Uterus (tissue), 3 donors: ENCODE measurements at regions not wholly inside any gene's neighbourhood (a gene's known extent, or its start where the extent isn't known, plus 50 kb on each side); places are given as distances from the start of the nearest gene placed in this dataset.

Experiments
- DNase-seq, 2 donors: peaks; one replicate each; pipeline ENCODE4 v3.0.0-alpha.2; 2019 to 2020
- H3K27ac ChIP-seq, 2 donors: fragments of 200-600 bp; sonication (generic); 1 replicate in 1 of 2; 2 replicates in 1 of 2; pipeline ENCODE4 v1.5.1; 2016 to 2018
- H3K27me3 ChIP-seq, 2 donors: fragments of 200-600 bp; sonication (generic); one replicate each; pipeline ENCODE4 v1.5.1; 2018 to 2019; ENCODE audit warnings: control low read depth in 1 of 2
- H3K36me3 ChIP-seq, 2 donors: fragments of 200-600 bp; sonication (generic); one replicate each; pipeline ENCODE4 v1.5.1; 2019; ENCODE audit warnings: control low read depth in 1 of 2
- H3K4me1 ChIP-seq, 2 donors: fragments of 200-600 bp; sonication (generic); one replicate each; pipeline ENCODE4 v1.5.1; 2018 to 2019; ENCODE audit warnings: control low read depth in 1 of 2
- H3K4me3 ChIP-seq, 2 donors: fragments of 200-600 bp; sonication (generic); 1 replicate in 1 of 2; 2 replicates in 1 of 2; pipeline ENCODE4 v1.5.1; 2018 to 2019; ENCODE audit warnings: mild to moderate bottlenecking in 1 of 2
- H3K9me3 ChIP-seq, 2 donors: fragments of 200-600 bp; sonication (generic); one replicate each; pipeline ENCODE4 v1.5.1; 2019; ENCODE audit warnings: control low read depth in 1 of 2
- CTCF ChIP-seq, 4 experiments: fragments of 200-600 bp in 2 of 4; fragments of 450-650 bp in 2 of 4; sonication (generic) in 2 of 4; IDR thresholded peaks; one replicate each; pipeline ENCODE4 v1.5.1; 2016 to 2019; ENCODE audit warnings: antibody characterized with exemption in 4 of 4, mild to moderate bottlenecking in 2 of 4, moderate library complexity in 1 of 4
- POLR2A ChIP-seq, 2 donors: fragments of 450-650 bp; IDR thresholded peaks; one replicate each; pipeline ENCODE4 v1.6.1; 2016; ENCODE audit warnings: antibody characterized with exemption in 2 of 2, mild to moderate bottlenecking in 1 of 2, moderate library complexity in 1 of 2
- intact Hi-C: fragments of 100-400 bp; cut with DNase I; formaldehyde crosslinking; loops from one replicate; pipeline ENCODE4 v1.15.1; 2023; ENCODE audit warnings: low total_unique reads
- donor health status: DM: yes; HTN: yes; CAD: no.

GRCh38 chr5:28012538-28012937 is 974.2 kb upstream of the CDH9 start:
- H3K4me1 ChIP-seq = no peaks in the 10 kb centered on the region
- H3K36me3 ChIP-seq = no peaks in the 10 kb centered on the region
- no peak for TF ChIP-seq CTCF (IDR thresholded peaks at IDR 0.05)
- TF ChIP-seq POLR2A (IDR thresholded peaks at IDR 0.05) = no peak
- no peak overlapping the region for H3K4me3 ChIP-seq
- intact Hi-C loops = no loop called here
- H3K9me3 ChIP-seq = no peaks in the 10 kb centered on the region
- DNase-seq = no peak
- no peaks in the 10 kb centered on the region for H3K27me3 ChIP-seq
- no peak overlapping the region for H3K27ac ChIP-seq

- H3K4me3 ChIP-seq = no peak overlapping the region
- no peak overlapping the region for H3K27ac ChIP-seq
- intact Hi-C loops = no loop called here
- no peak for TF ChIP-seq CTCF (IDR thresholded peaks at IDR 0.05)
- TF ChIP-seq POLR2A (IDR thresholded peaks at IDR 0.05) = no peak
- DNase-seq = no peak
- no peaks in the 10 kb centered on the region for H3K4me1 ChIP-seq
- no peaks in the 10 kb centered on the region for H3K9me3 ChIP-seq
- no peaks in the 10 kb centered on the region for H3K36me3 ChIP-seq
- no peaks in the 10 kb centered on the region for H3K27me3 ChIP-seq
These were observed 971.2 kb upstream of the CDH9 start for GRCh38 chr5:28009576-28009975.

GRCh38 chr5:27996665-27997064 is 958.3 kb upstream of the CDH9 start:
- no peak for TF ChIP-seq CTCF (IDR thresholded peaks at IDR 0.05)
- no peak for TF ChIP-seq POLR2A (IDR thresholded peaks at IDR 0.05)
- Histone ChIP-seq H3K4me1 (no peaks in the 10 kb centered on the region), H3K27me3 (no peaks in the 10 kb centered on the region), H3K4me3 (no peak overlapping the region), H3K9me3 (no peaks in the 10 kb centered on the region), H3K36me3 (no peaks in the 10 kb centered on the region), H3K27ac (no peak overlapping the region)
- DNase-seq = no peak
- intact Hi-C loops = no loop called here

- intact Hi-C loops = no loop called here
- H3K27ac ChIP-seq = no peak overlapping the region
- DNase-seq = no peak
- no peaks in the 10 kb centered on the region for H3K27me3 ChIP-seq
- TF ChIP-seq CTCF (IDR thresholded peaks at IDR 0.05) = no peak
- TF ChIP-seq POLR2A (IDR thresholded peaks at IDR 0.05) = no peak
- H3K4me1 ChIP-seq = no peaks in the 10 kb centered on the region
- no peaks in the 10 kb centered on the region for H3K36me3 ChIP-seq
- no peaks in the 10 kb centered on the region for H3K9me3 ChIP-seq
- H3K4me3 ChIP-seq = no peak overlapping the region
These were observed 957.5 kb upstream of the CDH9 start for GRCh38 chr5:27995867-27996266.

GRCh38 chr5:27978322-27978721 is 939.9 kb upstream of the CDH9 start:
- H3K27ac ChIP-seq = no peak overlapping the region
- DNase-seq = no peak
- intact Hi-C loops = no loop called here
- no peaks in the 10 kb centered on the region for H3K9me3 ChIP-seq
- no peaks in the 10 kb centered on the region for H3K27me3 ChIP-seq
- TF ChIP-seq CTCF (IDR thresholded peaks at IDR 0.05) (no peak), POLR2A (IDR thresholded peaks at IDR 0.05) (no peak)
- no peaks in the 10 kb centered on the region for H3K4me1 ChIP-seq
- H3K36me3 ChIP-seq = no peaks in the 10 kb centered on the region
- H3K4me3 ChIP-seq = no peak overlapping the region
